ENCODE measurements at regions not wholly inside any gene's neighbourhood (a gene's known extent, or its start where the extent isn't known, plus 50 kb on each side); places are given as distances from the start of the nearest gene placed in this dataset.

GRCh38 chr1:37085393-37085792 lies 51.1 kb upstream of the GRIK3 start:
- no peak for DNase-seq (ENCODE audit: low spot score)
- no peak for TF ChIP-seq CTCF (IDR thresholded peaks at IDR 0.05; ENCODE audit: extremely low read depth, missing control alignments)

- no peak for DNase-seq (ENCODE audit: low spot score)
Measured at GRCh38 chr1:37089750-37090149, 55.4 kb upstream of the GRIK3 start.

GRCh38 chr1:37090671-37091070 lies 56.4 kb upstream of the GRIK3 start:
- TF ChIP-seq CTCF (IDR thresholded peaks at IDR 0.05; ENCODE audit: extremely low read depth, missing control alignments) = no peak
- no peak for DNase-seq (ENCODE audit: low spot score)

More at GRCh38 chr1:37089750-37090149, 55.4 kb upstream of the GRIK3 start:
- no peak for TF ChIP-seq CTCF (IDR thresholded peaks at IDR 0.05; ENCODE audit: extremely low read depth, missing control alignments)

GRCh38 chr1:37092937-37093336 lies 58.6 kb upstream of the GRIK3 start:
- no peak for TF ChIP-seq CTCF (IDR thresholded peaks at IDR 0.05; ENCODE audit: extremely low read depth, missing control alignments)
- no peak for DNase-seq (ENCODE audit: low spot score)

GRCh38 chr1:37094302-37094701 lies 60.0 kb upstream of the GRIK3 start:
- DNase-seq (ENCODE audit: low spot score) = no peak

GRCh38 chr1:37096523-37096922 lies 62.2 kb upstream of the GRIK3 start:
- TF ChIP-seq CTCF (IDR thresholded peaks at IDR 0.05; ENCODE audit: extremely low read depth, missing control alignments) = peak; percentile 7
- DNase-seq (ENCODE audit: low spot score) = no peak

More at GRCh38 chr1:37094302-37094701, 60.0 kb upstream of the GRIK3 start:
- TF ChIP-seq CTCF (IDR thresholded peaks at IDR 0.05; ENCODE audit: extremely low read depth, missing control alignments) = no peak

GRCh38 chr1:37097731-37098130 lies 63.4 kb upstream of the GRIK3 start:
- no peak for TF ChIP-seq CTCF (IDR thresholded peaks at IDR 0.05; ENCODE audit: extremely low read depth, missing control alignments)
- no peak for DNase-seq (ENCODE audit: low spot score)
